Endodermal cell (in vitro differentiated cells): ENCODE measurements at regions not wholly inside any gene's neighbourhood (a gene's known extent, or its start where the extent isn't known, plus 50 kb on each side); places are given as distances from the start of the nearest gene placed in this dataset.

Experiments
- DNase-seq: peaks from one replicate; pipeline ENCODE4 v3.0.0-alpha.2; 2017
- H3K27ac ChIP-seq: 2 replicates; pipeline ENCODE4 v1.5.1; 2013; ENCODE audit warnings: mild to moderate bottlenecking, low read depth, low read length, moderate library complexity
- H3K27me3 ChIP-seq: 2 replicates; pipeline ENCODE4 v1.6.1; 2013; ENCODE audit warnings: mild to moderate bottlenecking, low read length, moderate library complexity; ENCODE audit not compliant: insufficient read depth, control insufficient read depth, poor library complexity, severe bottlenecking
- H3K36me3 ChIP-seq: 2 replicates; pipeline ENCODE4 v1.7.0; 2013; ENCODE audit warnings: mild to moderate bottlenecking, low read length, moderate library complexity; ENCODE audit not compliant: control insufficient read depth, insufficient read depth
- H3K4me1 ChIP-seq: one replicate; pipeline ENCODE4 v1.7.0; 2013; ENCODE audit warnings: low read length; ENCODE audit not compliant: control insufficient read depth, insufficient read depth
- H3K4me3 ChIP-seq: 2 replicates; pipeline ENCODE4 v1.5.1; 2013; ENCODE audit warnings: mild to moderate bottlenecking, low read length, moderate library complexity
- H3K9ac ChIP-seq: 2 replicates; pipeline ENCODE4 v1.6.1; 2013; ENCODE audit warnings: mild to moderate bottlenecking, low read length, moderate library complexity; ENCODE audit not compliant: poor library complexity, severe bottlenecking; ENCODE audit errors: extremely low read depth
- H3K9me3 ChIP-seq: 2 replicates; pipeline ENCODE4 v1.6.1; 2013; ENCODE audit warnings: mild to moderate bottlenecking, low read length, moderate library complexity; ENCODE audit not compliant: control insufficient read depth
- H3K27ac Mint-ChIP-seq: 2 replicates; pipeline ENCODE4 v1.8.0; 2020; ENCODE audit warnings: mixed read lengths
- H3K27me3 Mint-ChIP-seq: 2 replicates; pipeline ENCODE4 v1.8.0; 2021; ENCODE audit warnings: mild to moderate bottlenecking, mixed read lengths; ENCODE audit not compliant: insufficient read depth
- H3K36me3 Mint-ChIP-seq: 2 replicates; pipeline ENCODE4 v1.8.0; 2020; ENCODE audit warnings: low read depth, mixed read lengths
- H3K4me1 Mint-ChIP-seq: 2 replicates; pipeline ENCODE4 v1.8.0; 2020; ENCODE audit warnings: mixed read lengths
- H3K4me3 Mint-ChIP-seq: 2 replicates; pipeline ENCODE4 v1.8.0; 2020; ENCODE audit warnings: mild to moderate bottlenecking, moderate library complexity, mixed read lengths
- H3K9me3 Mint-ChIP-seq: 2 replicates; pipeline ENCODE4 v1.8.0; 2020; ENCODE audit warnings: mild to moderate bottlenecking, mixed read lengths
- CTCF ChIP-seq: fragments of 200-600 bp; sonication (generic); conservative IDR thresholded peaks from 2 replicates; pipeline ENCODE4 v1.5.0; 2021; ENCODE audit warnings: antibody characterized with exemption, mild to moderate bottlenecking
- WGBS, 2 experiments: methylation state at CpG; one replicate each; pipeline versions ENCODE4 v1.1.5 to v1.1.7; 2013; ENCODE audit warnings: missing lambda C conversion rate in 2 of 2, mixed read lengths in 1 of 2; ENCODE audit not compliant: insufficient coverage in 1 of 2, insufficient read length in 1 of 2; 5-methylcytosine and 5-hydroxymethylcytosine counted together

DNA sequence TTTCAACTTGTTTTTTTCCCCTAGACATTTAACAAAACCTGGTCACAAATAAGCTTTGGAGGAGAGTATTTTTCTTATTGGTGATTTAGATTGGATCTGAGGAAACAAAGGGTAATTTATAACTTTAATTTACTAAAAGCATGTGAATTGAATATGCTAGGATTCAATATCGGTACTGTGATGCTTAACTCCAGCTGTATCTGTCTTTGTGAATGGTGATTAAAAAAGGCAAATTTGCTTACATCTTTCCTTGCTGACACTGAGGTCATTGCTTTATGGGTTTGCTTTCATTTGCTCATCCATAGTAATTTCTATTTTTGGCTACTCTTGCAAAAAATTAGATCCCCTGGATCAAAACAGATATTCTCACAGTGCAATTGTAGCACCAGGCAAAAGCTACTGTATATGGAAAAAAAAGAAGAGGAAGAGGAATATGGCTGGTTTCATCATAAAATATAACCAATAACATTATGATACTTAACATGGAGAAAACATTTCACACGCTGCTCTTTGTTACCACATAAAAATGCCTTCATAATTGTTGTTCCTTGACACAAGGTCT is 832.0 kb upstream of the ZEB2 start:
- DNase-seq, result no peak
- Histone ChIP-seq H3K4me1 (no peaks in the 10 kb centered on the region), H3K27ac (no peak overlapping the region), H3K9ac (no peak overlapping the region), H3K4me3 (no peak overlapping the region), H3K9me3 (no peaks in the 10 kb centered on the region), H3K27me3 (no peaks in the 10 kb centered on the region), H3K36me3 (no peaks in the 10 kb centered on the region)
- WGBS, 2 experiments, result 88 to 100% methylated on average over 1 to 2 of the region's 2 CpGs
- Mint-ChIP-seq H3K27me3 (no peaks in the 10 kb centered on the region), H3K36me3 (no peaks in the 10 kb centered on the region), H3K4me1 (no peaks in the 10 kb centered on the region), H3K27ac (no peak overlapping the region), H3K9me3 (no peaks in the 10 kb centered on the region), H3K4me3 (no peak overlapping the region)
- TF ChIP-seq CTCF, result no peak

GRCh38 chr2:145350011-145350410 is 830.1 kb upstream of the ZEB2 start:
- no peak overlapping the region for H3K9ac ChIP-seq
- H3K4me1 ChIP-seq, result no peaks in the 10 kb centered on the region
- 92 to 100% methylated on average over 3 of the region's 3 CpGs for WGBS, 2 experiments
- H3K27me3 ChIP-seq, result no peaks in the 10 kb centered on the region
- no peak overlapping the region for H3K4me3 Mint-ChIP-seq
- no peaks in the 10 kb centered on the region for H3K36me3 Mint-ChIP-seq
- H3K27me3 Mint-ChIP-seq, result no peaks in the 10 kb centered on the region
- no peak for TF ChIP-seq CTCF
- H3K4me1 Mint-ChIP-seq, result no peaks in the 10 kb centered on the region
- H3K27ac Mint-ChIP-seq, result no peak overlapping the region
- no peak for DNase-seq
- H3K9me3 Mint-ChIP-seq, result no peaks in the 10 kb centered on the region
- no peaks in the 10 kb centered on the region for H3K9me3 ChIP-seq
- H3K27ac ChIP-seq, result no peak overlapping the region
- no peaks in the 10 kb centered on the region for H3K36me3 ChIP-seq
- H3K4me3 ChIP-seq, result no peak overlapping the region

DNA sequence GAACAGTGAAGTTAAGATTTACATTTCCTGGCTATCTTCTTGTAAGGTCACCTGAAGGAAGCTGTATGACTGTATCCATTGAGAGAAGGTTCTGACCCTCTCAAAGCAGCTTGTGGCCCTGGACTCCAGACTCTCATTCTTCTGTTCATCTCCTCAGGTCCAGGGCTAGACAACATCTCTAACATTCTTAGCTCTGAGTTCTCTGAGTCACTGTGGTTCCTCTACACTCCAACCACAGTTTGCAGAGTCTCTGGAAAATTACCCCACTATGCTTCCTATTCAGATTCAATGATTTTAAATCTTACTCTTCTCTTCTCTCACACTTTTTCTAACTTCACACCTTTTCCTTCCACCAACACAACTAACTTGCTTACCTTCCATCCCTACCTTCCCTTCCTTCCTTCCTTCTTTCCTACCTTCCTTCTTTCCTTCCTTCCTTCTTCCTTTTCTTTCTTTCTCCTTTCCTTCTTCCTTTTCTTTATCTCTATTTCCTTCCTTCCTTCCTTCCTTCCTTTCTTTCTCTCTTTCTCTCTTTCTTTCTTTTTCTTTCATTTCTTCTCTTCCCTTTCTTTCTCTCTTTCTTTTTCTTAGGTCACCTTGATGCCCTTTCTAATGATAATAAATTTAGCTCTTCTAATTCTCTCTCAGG is 824.3 kb upstream of the ZEB2 start:
- H3K9ac ChIP-seq, result no peak overlapping the region
- H3K36me3 ChIP-seq, result no peaks in the 10 kb centered on the region
- Mint-ChIP-seq H3K27me3 (no peaks in the 10 kb centered on the region), H3K4me3 (no peak overlapping the region), H3K9me3 (no peaks in the 10 kb centered on the region), H3K4me1 (no peaks in the 10 kb centered on the region), H3K27ac (no peak overlapping the region), H3K36me3 (no peaks in the 10 kb centered on the region)
- DNase-seq, result no peak
- no peaks in the 10 kb centered on the region for H3K4me1 ChIP-seq
- H3K4me3 ChIP-seq, result no peak overlapping the region
- no peak overlapping the region for H3K27ac ChIP-seq
- H3K27me3 ChIP-seq, result no peaks in the 10 kb centered on the region
- no peaks in the 10 kb centered on the region for H3K9me3 ChIP-seq
- TF ChIP-seq CTCF, result no peak
